Activated naive CD4-positive, alpha-beta T cell treated with anti-CD3 and anti-CD28 coated beads, Interleukin-2, amount 10 ng/mL, durations not matched to agents 7 days and 5 days (primary cell): ENCODE measurements at regions not wholly inside any gene's neighbourhood (a gene's known extent, or its start where the extent isn't known, plus 50 kb on each side); places are given as distances from the start of the nearest gene placed in this dataset.

Experiments
- CTCF ChIA-PET: fragments of 350-600 bp; sonication (Branson Sonifier 250); formaldehyde crosslinking; loops from one replicate; lab custom pipeline; 2021; ENCODE audit warnings: antibody characterized with exemption; lab: Charles Lee
- DNase-seq: peaks from one replicate; pipeline ENCODE4 v3.0.0-alpha.2; 2020
- H3K27ac Mint-ChIP-seq: one replicate; pipeline ENCODE4 v1.8.0; 2021; ENCODE audit warnings: mild to moderate bottlenecking, moderate library complexity, mixed read lengths
- H3K27me3 Mint-ChIP-seq: one replicate; pipeline ENCODE4 v1.8.0; 2021; ENCODE audit warnings: mild to moderate bottlenecking, mixed read lengths
- H3K36me3 Mint-ChIP-seq: one replicate; pipeline ENCODE4 v1.8.0; 2021; ENCODE audit warnings: mixed read lengths
- H3K4me1 Mint-ChIP-seq: one replicate; pipeline ENCODE4 v1.8.0; 2021; ENCODE audit warnings: mixed read lengths
- H3K4me3 Mint-ChIP-seq: one replicate; pipeline ENCODE4 v1.8.0; 2021; ENCODE audit warnings: mild to moderate bottlenecking, moderate library complexity, mixed read lengths
- H3K9me3 Mint-ChIP-seq: one replicate; pipeline ENCODE4 v1.8.0; 2021; ENCODE audit warnings: mixed read lengths

DNA sequence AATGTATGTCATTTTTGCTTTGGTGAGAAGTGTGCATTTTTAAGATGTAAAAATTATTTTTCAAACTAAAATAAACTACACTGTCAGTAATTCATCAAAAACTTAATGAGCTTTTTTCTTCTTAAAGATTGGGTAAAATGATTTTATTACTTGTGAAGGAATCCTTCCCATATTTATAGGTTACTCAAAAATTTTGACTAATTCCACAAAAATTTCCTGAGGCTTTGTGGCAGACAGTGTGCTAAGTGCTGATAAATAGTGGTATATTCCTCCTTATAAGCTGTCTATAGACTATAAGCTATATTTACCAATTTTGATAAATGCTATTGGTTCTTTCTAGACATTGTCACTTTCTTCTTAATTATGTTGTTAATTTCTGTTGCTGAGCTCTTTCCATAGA is 284.5 kb upstream of the SEMA6D start:
- Mint-ChIP-seq H3K27me3 (no peaks in the 10 kb centered on the region), H3K4me1 (no peaks in the 10 kb centered on the region), H3K36me3 (no peaks in the 10 kb centered on the region), H3K4me3 (no peak overlapping the region), H3K27ac (no peak overlapping the region), H3K9me3 (no peaks in the 10 kb centered on the region)
- DNase-seq: no peak
- CTCF ChIA-PET: no interaction called here

DNA sequence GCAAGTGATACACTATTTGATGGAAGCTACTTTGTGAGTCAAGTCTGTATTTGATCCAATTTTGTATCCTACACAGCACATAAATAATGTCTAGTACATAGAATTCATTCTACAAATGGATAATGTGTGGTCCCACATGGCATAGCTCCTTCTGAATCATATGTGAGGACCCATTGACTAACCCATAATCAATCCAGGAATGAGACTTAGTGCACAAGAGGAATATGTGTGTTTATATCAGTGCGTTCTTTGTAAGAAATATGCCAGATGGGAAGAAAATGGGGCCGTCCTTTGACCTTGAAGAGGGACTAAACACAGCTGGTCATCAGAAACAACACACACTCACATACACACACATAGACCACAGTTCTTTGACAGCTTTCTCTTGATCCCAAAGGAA is 282.7 kb upstream of the SEMA6D start:
- H3K9me3 Mint-ChIP-seq: no peaks in the 10 kb centered on the region
- no peaks in the 10 kb centered on the region for H3K4me1 Mint-ChIP-seq
- H3K36me3 Mint-ChIP-seq: no peaks in the 10 kb centered on the region
- CTCF ChIA-PET: no interaction called here
- DNase-seq: no peak
- no peak overlapping the region for H3K4me3 Mint-ChIP-seq
- no peak overlapping the region for H3K27ac Mint-ChIP-seq
- H3K27me3 Mint-ChIP-seq: no peaks in the 10 kb centered on the region

DNA sequence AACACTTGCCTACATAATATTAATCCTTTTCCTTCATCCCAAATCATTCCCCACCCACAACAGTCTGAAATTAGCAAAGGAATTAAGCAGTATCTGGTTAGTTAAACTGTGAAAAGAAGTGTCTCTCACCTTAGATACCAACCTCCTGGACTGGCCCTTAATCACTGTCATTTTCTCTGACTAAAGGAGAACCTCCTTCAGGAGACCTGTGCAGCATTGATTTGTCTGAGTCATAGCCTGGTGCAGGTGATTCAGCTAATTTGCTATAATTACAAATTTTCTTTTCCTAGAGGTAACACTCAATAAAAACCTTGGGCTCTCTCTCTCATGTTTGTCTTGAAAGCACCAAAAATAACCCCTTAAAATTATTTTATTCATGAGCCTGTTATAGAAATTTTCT is 279.8 kb upstream of the SEMA6D start:
- H3K27me3 Mint-ChIP-seq: no peaks in the 10 kb centered on the region
- no peaks in the 10 kb centered on the region for H3K36me3 Mint-ChIP-seq
- H3K27ac Mint-ChIP-seq: no peak overlapping the region
- no peak overlapping the region for H3K4me3 Mint-ChIP-seq
- CTCF ChIA-PET: no interaction called here
- no peak for DNase-seq
- H3K9me3 Mint-ChIP-seq: no peaks in the 10 kb centered on the region
- H3K4me1 Mint-ChIP-seq: no peaks in the 10 kb centered on the region

DNA sequence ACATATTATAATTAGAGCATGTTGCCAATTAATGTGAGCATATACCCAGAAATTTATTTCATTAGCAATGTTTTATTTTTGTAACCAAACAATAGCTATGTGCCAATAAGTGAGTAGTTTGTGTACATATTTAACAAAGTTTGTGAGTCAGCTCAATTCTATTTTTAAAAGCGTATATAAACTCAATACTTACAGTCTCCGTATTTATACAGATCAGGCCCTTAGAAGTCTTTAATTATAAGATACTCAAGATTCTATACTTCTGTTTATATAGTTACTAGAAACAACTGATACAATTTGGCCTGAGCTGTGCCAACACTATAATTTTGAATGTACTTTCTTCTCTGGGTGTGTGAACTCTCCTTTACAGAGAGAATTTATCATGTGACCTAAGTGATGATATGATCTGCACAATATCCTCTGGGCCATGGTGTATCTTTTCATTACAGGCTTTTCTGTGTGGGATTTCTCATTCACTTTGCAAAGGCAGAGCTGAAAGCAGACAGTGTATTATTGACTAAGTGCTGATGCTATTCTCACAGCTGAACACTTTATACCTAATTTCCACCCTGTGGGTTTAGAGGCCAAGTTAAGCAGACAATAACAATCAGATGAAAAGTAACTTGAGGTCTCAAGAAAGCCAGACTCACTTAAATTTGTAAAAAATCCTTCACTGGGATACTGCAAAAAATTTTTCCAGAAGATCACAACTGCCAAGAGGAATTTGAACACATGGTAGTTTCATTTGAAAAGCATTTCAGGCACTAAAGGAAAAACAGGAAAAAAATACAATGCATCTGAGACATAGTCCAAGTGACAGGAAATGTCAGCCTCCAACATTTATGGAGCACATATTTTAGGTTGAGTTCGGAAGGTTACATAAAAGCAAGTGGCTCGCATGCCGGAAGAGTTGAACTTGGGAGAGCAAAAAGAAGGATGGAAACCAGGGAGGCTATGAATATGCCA is 277.9 kb upstream of the SEMA6D start:
- H3K4me1 Mint-ChIP-seq: no peaks in the 10 kb centered on the region
- H3K36me3 Mint-ChIP-seq: no peaks in the 10 kb centered on the region
- H3K4me3 Mint-ChIP-seq: no peak overlapping the region
- DNase-seq: no peak
- H3K27me3 Mint-ChIP-seq: no peaks in the 10 kb centered on the region
- no peak overlapping the region for H3K27ac Mint-ChIP-seq
- CTCF ChIA-PET: no interaction called here
- no peaks in the 10 kb centered on the region for H3K9me3 Mint-ChIP-seq

DNA sequence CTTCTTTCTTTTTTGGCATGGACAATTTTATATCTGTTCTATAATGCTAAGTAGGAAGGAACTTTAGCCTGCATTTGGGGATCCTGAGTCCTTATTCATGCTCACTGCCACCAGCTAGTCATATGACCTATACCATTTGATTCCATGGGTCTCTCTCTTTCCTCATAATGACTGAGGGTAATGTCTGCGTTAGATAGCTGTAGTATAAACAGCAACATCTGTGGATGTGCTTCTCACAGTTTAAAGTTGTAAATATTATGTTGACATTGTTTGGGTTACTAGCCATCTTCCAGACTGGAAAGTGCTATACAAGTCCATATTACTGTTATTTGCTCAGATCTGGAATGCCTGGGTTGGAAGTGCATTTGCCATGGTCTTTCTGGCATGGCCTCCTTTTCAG is 274.9 kb upstream of the SEMA6D start:
- DNase-seq: no peak
- CTCF ChIA-PET: no interaction called here
- Mint-ChIP-seq H3K4me1 (no peaks in the 10 kb centered on the region), H3K36me3 (no peaks in the 10 kb centered on the region), H3K27ac (no peak overlapping the region), H3K27me3 (no peaks in the 10 kb centered on the region), H3K4me3 (no peak overlapping the region), H3K9me3 (no peaks in the 10 kb centered on the region)

DNA sequence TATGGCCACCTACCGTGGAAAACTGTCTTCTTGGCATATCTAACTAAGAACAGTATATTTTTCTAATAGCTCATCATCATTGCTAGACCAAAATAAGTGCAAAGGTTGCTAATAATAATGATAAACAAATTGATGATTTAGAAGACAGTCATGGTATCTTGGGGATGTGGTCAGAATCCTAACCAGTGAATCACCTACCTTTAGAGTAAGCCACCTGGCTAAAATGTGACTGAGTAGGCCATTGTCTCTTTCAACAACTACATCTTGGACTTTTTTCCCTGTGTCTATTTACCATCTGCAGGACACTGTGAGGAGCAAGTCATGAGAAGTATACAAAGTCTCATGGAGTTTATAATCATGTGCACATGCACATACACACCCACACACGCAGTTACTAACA is 273.5 kb upstream of the SEMA6D start:
- no peak for DNase-seq
- Mint-ChIP-seq H3K27ac (no peak overlapping the region), H3K4me1 (no peaks in the 10 kb centered on the region), H3K27me3 (no peaks in the 10 kb centered on the region), H3K9me3 (no peaks in the 10 kb centered on the region), H3K36me3 (no peaks in the 10 kb centered on the region), H3K4me3 (no peak overlapping the region)
- CTCF ChIA-PET: no interaction called here

DNA sequence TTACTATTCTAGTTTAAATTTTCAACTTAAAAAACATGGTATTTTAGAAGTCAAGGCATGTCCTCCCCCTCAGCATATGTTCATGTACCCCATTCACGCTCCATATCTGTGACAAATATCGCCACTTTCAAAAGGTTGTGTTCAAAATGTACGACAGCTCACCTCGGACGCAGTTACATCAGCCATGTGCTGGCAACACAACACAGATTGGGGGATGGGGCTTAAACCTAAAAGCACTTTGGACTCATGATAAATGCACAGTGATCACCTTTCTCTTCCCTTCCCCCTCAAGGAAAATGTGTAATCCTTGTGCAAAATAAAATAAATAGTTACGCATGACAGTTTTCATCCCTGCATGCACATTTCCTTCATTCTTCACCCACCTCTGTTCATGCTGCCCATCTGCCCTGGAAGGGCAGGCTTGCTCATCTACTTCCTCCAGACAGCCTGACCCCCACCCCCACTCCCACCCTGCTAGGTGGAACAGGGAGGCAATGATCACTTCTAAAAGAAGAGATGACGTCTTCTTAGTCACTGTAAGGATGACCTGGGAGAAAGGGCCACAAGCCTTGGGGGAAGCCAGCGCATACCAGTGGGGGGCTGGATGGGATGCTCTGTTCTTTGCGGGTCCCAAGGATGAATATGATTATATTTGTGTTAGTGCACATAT is 271.4 kb upstream of the SEMA6D start:
- CTCF ChIA-PET: no interaction called here
- Mint-ChIP-seq H3K4me1 (no peaks in the 10 kb centered on the region), H3K36me3 (no peaks in the 10 kb centered on the region)

DNA sequence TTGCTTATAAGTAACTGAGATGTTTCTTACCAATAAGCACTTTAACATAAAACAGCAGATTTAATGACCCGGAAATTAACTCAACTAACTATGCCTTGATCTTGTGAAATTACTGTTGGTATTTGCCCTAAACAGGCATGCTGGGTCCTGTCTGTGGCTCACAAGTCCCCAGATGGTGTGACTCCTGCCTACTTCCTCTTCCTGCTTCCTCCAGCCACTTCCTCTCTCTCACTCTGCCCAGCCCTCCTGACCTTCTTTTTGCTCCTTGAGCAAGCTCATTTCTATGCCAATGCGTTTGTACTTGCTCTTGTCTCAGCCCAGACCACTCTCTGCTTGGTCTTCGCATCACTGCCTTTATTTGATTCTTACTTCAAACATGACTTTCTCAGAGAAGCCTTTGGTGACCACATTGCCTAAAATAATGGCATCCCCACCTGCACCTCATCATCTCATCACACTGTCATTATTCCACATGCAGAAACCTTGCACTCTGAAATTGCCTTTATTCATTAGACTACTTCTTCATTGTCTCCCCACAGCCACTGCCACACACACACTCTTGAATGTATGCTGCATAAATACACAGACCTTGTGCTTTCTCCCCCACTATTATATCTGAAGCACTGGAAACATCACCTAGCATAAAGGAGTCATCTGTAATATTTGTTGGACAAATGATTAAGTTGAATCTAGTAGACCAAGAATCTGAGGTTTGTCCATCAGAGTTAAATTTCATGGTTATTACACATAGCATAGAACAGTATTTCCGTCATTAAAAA is 256.3 kb upstream of the SEMA6D start:
- H3K27me3 Mint-ChIP-seq: no peaks in the 10 kb centered on the region
- no peak for DNase-seq
- no peaks in the 10 kb centered on the region for H3K36me3 Mint-ChIP-seq
- no peaks in the 10 kb centered on the region for H3K4me1 Mint-ChIP-seq
- H3K27ac Mint-ChIP-seq: no peak overlapping the region
- no peaks in the 10 kb centered on the region for H3K9me3 Mint-ChIP-seq
- CTCF ChIA-PET: no interaction called here
- H3K4me3 Mint-ChIP-seq: no peak overlapping the region

More for the DNA sequence above, 271.4 kb upstream of the SEMA6D start:
- Mint-ChIP-seq H3K9me3 (no peaks in the 10 kb centered on the region), H3K27ac (no peak overlapping the region), H3K4me3 (no peak overlapping the region), H3K27me3 (no peaks in the 10 kb centered on the region)
- DNase-seq: no peak

DNA sequence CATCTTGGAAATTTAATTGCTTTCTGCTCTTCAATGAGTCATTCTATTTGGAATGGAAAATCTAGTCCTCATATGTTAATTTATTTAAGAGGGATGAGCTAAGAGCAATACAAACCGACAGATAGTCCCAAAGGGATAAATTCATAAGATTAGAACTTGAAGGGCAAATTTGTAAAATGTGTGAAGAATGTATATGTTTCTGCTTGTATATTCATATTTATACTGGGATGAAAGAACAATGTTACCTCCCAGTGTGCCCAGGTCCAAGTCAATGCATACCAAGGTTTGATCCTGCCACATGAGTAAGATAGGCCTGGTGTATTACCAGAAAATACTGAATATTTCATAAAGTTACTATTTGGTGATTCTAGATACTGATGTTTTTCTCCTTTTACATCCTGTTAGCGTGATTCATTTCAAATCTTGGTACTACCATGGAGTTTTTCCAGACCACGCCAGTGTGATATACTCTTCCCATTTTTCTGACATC is 255.6 kb upstream of the SEMA6D start:
- CTCF ChIA-PET: no interaction called here
- no peaks in the 10 kb centered on the region for H3K9me3 Mint-ChIP-seq

DNA sequence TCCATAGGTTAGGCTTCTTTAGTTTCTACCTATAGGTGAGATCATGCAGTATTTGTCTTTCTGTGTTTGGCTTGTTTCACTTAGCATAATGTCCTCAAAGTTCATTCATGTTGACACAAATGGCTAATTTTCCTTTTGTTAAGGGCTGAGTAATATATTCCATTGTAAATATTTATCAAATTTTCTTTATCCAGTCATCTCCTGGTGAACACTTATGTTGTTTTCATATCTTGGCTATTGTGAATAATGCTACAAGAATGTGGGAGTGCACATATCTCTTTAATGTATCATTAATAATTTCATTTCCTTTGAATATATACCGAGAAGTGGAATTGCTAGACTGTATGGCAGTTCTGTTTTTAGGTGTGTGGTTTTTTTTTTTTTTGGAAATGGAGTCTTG is 250.9 kb upstream of the SEMA6D start:
- H3K4me3 Mint-ChIP-seq: no peak overlapping the region
- H3K27ac Mint-ChIP-seq: no peak overlapping the region
- H3K9me3 Mint-ChIP-seq: no peaks in the 10 kb centered on the region
- no peak for DNase-seq
- CTCF ChIA-PET: no interaction called here
- H3K36me3 Mint-ChIP-seq: no peaks in the 10 kb centered on the region
- no peaks in the 10 kb centered on the region for H3K27me3 Mint-ChIP-seq
- H3K4me1 Mint-ChIP-seq: no peaks in the 10 kb centered on the region

More for the DNA sequence above, 255.6 kb upstream of the SEMA6D start:
- H3K27me3 Mint-ChIP-seq: no peaks in the 10 kb centered on the region
- H3K4me3 Mint-ChIP-seq: no peak overlapping the region
- no peak overlapping the region for H3K27ac Mint-ChIP-seq
- no peaks in the 10 kb centered on the region for H3K36me3 Mint-ChIP-seq
- DNase-seq: no peak
- no peaks in the 10 kb centered on the region for H3K4me1 Mint-ChIP-seq

DNA sequence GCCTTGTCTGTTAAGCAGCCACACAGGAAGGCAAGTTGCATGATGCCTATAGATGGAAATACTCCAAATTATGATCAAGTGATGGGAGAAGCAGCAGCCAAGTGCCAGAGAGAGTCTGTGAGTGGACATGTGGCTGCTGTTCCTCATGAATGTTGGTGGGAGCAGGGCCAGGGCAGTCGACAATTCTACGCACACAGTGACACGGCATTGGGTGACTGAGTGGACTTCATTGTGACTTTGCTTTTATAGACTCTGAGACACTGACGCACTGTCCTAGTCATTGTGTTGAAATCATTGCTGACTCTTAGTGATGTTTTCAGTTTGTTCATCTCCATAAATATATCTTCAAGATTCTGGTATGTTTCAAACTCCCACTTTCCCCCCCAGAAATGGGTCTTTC is 246.3 kb upstream of the SEMA6D start:
- DNase-seq: no peak
- Mint-ChIP-seq H3K9me3 (no peaks in the 10 kb centered on the region), H3K27ac (no peak overlapping the region), H3K36me3 (no peaks in the 10 kb centered on the region), H3K4me1 (no peaks in the 10 kb centered on the region), H3K27me3 (no peaks in the 10 kb centered on the region), H3K4me3 (no peak overlapping the region)
- CTCF ChIA-PET: no interaction called here

DNA sequence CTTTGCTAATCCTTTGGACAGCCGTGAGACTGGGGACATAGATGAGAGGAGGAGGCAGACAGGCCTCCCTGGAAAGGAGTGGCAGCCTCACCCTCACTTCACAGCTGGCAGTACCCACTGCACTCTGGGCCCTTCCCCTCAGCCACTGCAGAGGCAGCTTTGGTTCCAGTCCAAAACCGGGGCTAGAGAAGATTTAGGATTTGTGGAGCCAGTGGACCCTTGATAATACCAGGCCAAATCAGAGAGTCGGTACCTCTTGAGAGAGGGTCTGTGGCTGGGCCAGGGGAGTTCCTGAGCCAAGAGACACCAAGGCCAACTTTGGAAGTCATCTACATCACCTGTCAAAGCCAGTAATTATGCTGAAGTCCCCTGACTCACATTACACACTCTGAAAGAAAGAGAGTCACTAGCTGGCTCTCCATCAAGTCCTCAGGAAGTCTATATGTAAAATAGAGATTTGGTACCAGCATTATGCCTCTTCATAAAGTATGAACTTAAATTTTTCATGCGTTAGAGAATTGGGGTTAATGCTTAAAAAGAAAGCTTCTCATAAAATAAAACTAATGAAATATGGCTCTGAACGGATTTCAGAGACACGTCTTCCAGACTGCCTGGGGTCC is 244.1 kb upstream of the SEMA6D start:
- CTCF ChIA-PET: interaction anchor here (0.6 kb wide), 1 partner anchor 770 kb away, joined by 3 read pairs; no protein-coding TSS in a partner anchor
- Mint-ChIP-seq H3K9me3 (no peaks in the 10 kb centered on the region), H3K27ac (no peak overlapping the region)

DNA sequence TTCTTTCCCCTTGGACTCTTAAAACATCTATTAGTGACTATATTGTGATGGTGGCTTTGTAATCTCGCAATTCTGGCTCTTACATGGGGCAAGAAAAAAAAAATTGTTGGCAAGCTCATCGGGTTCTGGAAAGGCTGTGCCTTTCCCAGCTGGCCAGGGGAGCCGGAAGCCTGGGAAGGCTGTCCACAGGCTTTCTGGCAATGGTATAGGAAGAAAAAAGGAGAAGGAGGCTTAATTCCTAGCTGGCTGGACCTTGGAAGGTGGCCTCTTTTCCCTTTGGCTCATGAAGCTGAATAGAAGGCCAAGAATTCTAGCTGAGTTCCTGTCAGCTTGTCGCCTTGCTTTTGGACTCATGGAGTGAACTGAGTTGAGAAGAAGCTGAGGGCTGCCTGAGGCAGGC is 243.5 kb upstream of the SEMA6D start:
- no peak for DNase-seq
- Mint-ChIP-seq H3K4me3 (no peak overlapping the region), H3K9me3 (no peaks in the 10 kb centered on the region), H3K36me3 (no peaks in the 10 kb centered on the region), H3K27me3 (no peaks in the 10 kb centered on the region), H3K4me1 (no peaks in the 10 kb centered on the region), H3K27ac (peak overlapping the region; percentile 45)
- CTCF ChIA-PET: interaction anchor here (0.6 kb wide), 1 partner anchor 769 kb away, joined by 3 read pairs; no protein-coding TSS in a partner anchor

More for the DNA sequence above, 244.1 kb upstream of the SEMA6D start:
- Mint-ChIP-seq H3K4me3 (no peak overlapping the region), H3K36me3 (no peaks in the 10 kb centered on the region), H3K27me3 (no peaks in the 10 kb centered on the region), H3K4me1 (no peaks in the 10 kb centered on the region)
- no peak for DNase-seq

DNA sequence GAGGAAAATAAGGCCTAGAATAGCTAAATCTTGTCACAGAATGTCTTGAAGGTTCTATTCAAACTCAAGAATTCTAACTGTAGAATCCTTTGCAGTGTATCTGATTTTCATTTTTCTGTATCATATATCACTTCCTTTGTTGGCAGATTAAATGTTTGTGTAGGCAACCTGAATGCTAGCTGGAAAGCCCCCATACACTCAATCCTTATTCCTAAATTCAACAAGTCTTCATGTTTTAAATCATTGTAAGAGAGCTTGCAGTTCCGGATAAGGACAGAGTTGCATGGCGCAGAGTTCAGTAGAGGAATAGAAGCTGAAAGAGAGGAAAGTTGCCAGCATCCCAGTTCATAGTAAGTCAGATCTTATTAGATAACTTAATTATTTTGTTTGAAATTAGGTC is 242.0 kb upstream of the SEMA6D start:
- CTCF ChIA-PET: no interaction called here
- H3K9me3 Mint-ChIP-seq: no peaks in the 10 kb centered on the region
- H3K27me3 Mint-ChIP-seq: no peaks in the 10 kb centered on the region
- H3K4me1 Mint-ChIP-seq: no peaks in the 10 kb centered on the region
- no peak overlapping the region for H3K4me3 Mint-ChIP-seq
- H3K27ac Mint-ChIP-seq: no peak overlapping the region
- no peaks in the 10 kb centered on the region for H3K36me3 Mint-ChIP-seq
- DNase-seq: no peak
